ENCODE measurements at regions not wholly inside any gene's neighbourhood (a gene's known extent, or its start where the extent isn't known, plus 50 kb on each side); places are given as distances from the start of the nearest gene placed in this dataset.
"Not testable (repeated sequence)": the region's sequence is repeated elsewhere in the genome, so short reads cannot be mapped to it uniquely, and the experiment has no call there.

- DNase-seq (ENCODE audit: low spot score), result no peak
These were observed 228.4 kb upstream of the CAND1 start for GRCh38 chr12:67040861-67041137.

- peak; percentile 72 for DNase-seq (ENCODE audit: low spot score)
These were observed 226.4 kb upstream of the CAND1 start for GRCh38 chr12:67042697-67043131.

GRCh38 chr12:67043771-67044170 is 225.4 kb upstream of the CAND1 start:
- DNase-seq (ENCODE audit: low spot score), result no peak

GRCh38 chr12:67045650-67046049 is 223.5 kb upstream of the CAND1 start:
- DNase-seq (ENCODE audit: low spot score), result no peak

GRCh38 chr12:67046062-67046461 is 223.1 kb upstream of the CAND1 start:
- DNase-seq (ENCODE audit: low spot score), result no peak

- no peak for DNase-seq (ENCODE audit: low spot score)
These were observed 221.5 kb upstream of the CAND1 start for GRCh38 chr12:67047634-67048033.

GRCh38 chr12:67048371-67048770 is 220.8 kb upstream of the CAND1 start:
- no peak for DNase-seq (ENCODE audit: low spot score)

GRCh38 chr12:67049199-67049598 is 220.0 kb upstream of the CAND1 start:
- DNase-seq (ENCODE audit: low spot score), result not testable (repeated sequence)

GRCh38 chr12:67052981-67053380 is 216.2 kb upstream of the CAND1 start:
- DNase-seq (ENCODE audit: low spot score), result no peak

GRCh38 chr12:67056329-67056728 is 212.8 kb upstream of the CAND1 start:
- no peak for DNase-seq (ENCODE audit: low spot score)

GRCh38 chr12:67057072-67057471 is 212.1 kb upstream of the CAND1 start:
- DNase-seq (ENCODE audit: low spot score), result no peak

GRCh38 chr12:67062193-67062592 is 207.0 kb upstream of the CAND1 start:
- DNase-seq (ENCODE audit: low spot score), result no peak

- DNase-seq (ENCODE audit: low spot score), result no peak
These were observed 201.5 kb upstream of the CAND1 start for GRCh38 chr12:67067453-67068203.

- no peak for DNase-seq (ENCODE audit: low spot score)
These were observed 200.9 kb upstream of the CAND1 start for GRCh38 chr12:67068204-67068731.

- no peak for DNase-seq (ENCODE audit: low spot score)
These were observed 200.3 kb upstream of the CAND1 start for GRCh38 chr12:67068761-67069450.

- no peak for DNase-seq (ENCODE audit: low spot score)
These were observed 199.5 kb upstream of the CAND1 start for GRCh38 chr12:67069451-67070306.

GRCh38 chr12:67070307-67070600 is 198.9 kb upstream of the CAND1 start:
- DNase-seq (ENCODE audit: low spot score), result no peak

- DNase-seq (ENCODE audit: low spot score), result no peak
These were observed 198.6 kb upstream of the CAND1 start for GRCh38 chr12:67070604-67071003.

- not testable (repeated sequence) for DNase-seq (ENCODE audit: low spot score)
These were observed 196.9 kb upstream of the CAND1 start for GRCh38 chr12:67072281-67072680.

GRCh38 chr12:67073336-67073735 is 195.8 kb upstream of the CAND1 start:
- no peak for DNase-seq (ENCODE audit: low spot score)

GRCh38 chr12:67074072-67074471 is 195.1 kb upstream of the CAND1 start:
- no peak for DNase-seq (ENCODE audit: low spot score)

- no peak for DNase-seq (ENCODE audit: low spot score)
These were observed 191.5 kb upstream of the CAND1 start for GRCh38 chr12:67077617-67078016.

GRCh38 chr12:67078957-67079356 is 190.2 kb upstream of the CAND1 start:
- DNase-seq (ENCODE audit: low spot score), result no peak
